LNCaP clone FGC (cell line): ENCODE measurements at regions not wholly inside any gene's neighbourhood (a gene's known extent, or its start where the extent isn't known, plus 50 kb on each side); places are given as distances from the start of the nearest gene placed in this dataset.

ENCODE experiments used
- DNase-seq: peaks from one replicate; pipeline ENCODE4 v3.0.0-alpha.2; 2011; ENCODE audit warnings: low read depth
- H3K4me3 ChIP-seq: 2 replicates; pipeline ENCODE4 v1.5.1; 2011; ENCODE audit warnings: mild to moderate bottlenecking, low read depth, low read length, control low read depth
- CTCF ChIP-seq: IDR thresholded peaks from 2 replicates; pipeline ENCODE4 v1.5.1; 2012; ENCODE audit warnings: mild to moderate bottlenecking; ENCODE audit not compliant: control insufficient read depth, insufficient read depth; ENCODE audit errors: extremely low read depth

- no peak overlapping the region for H3K4me3 ChIP-seq
- no peak for TF ChIP-seq CTCF
- no peak for DNase-seq
These were observed 435.6 kb upstream of the ONECUT1 start for GRCh38 chr15:53225781-53226180.

- H3K4me3 ChIP-seq: no peak overlapping the region
- no peak for TF ChIP-seq CTCF
- DNase-seq: no peak
These were observed 434.2 kb upstream of the ONECUT1 start for GRCh38 chr15:53224371-53224770.

- TF ChIP-seq CTCF: no peak
- no peak overlapping the region for H3K4me3 ChIP-seq
- no peak for DNase-seq
These were observed 433.7 kb upstream of the ONECUT1 start for GRCh38 chr15:53223815-53224214.

GRCh38 chr15:53218666-53219580, 428.8 kb upstream of the ONECUT1 start:
- TF ChIP-seq CTCF: no peak
- no peak overlapping the region for H3K4me3 ChIP-seq
- no peak for DNase-seq

GRCh38 chr15:53216036-53216435, 425.9 kb upstream of the ONECUT1 start:
- H3K4me3 ChIP-seq: no peak overlapping the region
- no peak for DNase-seq
- no peak for TF ChIP-seq CTCF

- no peak overlapping the region for H3K4me3 ChIP-seq
- DNase-seq: no peak
- TF ChIP-seq CTCF: no peak
These were observed 423.2 kb upstream of the ONECUT1 start for GRCh38 chr15:53213336-53213735.

- no peak for DNase-seq
- TF ChIP-seq CTCF: no peak
- H3K4me3 ChIP-seq: no peak overlapping the region
These were observed 422.6 kb upstream of the ONECUT1 start for GRCh38 chr15:53212785-53213184.
